ENCODE measurements at regions not wholly inside any gene's neighbourhood (a gene's known extent, or its start where the extent isn't known, plus 50 kb on each side); places are given as distances from the start of the nearest gene placed in this dataset.

DNA sequence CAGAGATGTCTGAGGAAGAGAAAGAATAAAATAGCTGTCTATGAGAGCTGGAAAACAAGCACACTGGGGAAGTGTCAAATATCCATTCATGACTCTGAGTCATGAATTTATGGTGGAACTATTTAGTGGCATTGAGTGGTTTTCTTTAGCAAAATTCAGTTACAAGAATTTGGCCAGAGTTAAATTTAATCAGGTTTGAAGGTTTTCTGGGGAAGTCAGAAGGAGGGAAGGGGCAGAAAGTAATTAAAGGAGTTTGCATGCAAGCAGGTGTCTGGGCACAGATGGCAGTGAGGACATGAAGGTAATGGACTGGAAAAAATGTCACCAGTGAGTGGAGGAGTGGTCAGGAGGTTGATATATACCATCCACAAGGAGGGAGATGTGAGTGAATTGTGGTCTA is 121.9 kb upstream of the IVNS1ABP start:
- Histone ChIP-seq H4K20me1 (replicated peaks; ENCODE audit: control insufficient read depth, extremely low read depth, insufficient read depth, low read length) (no peaks in the 10 kb centered on the region), H3K4me3 (replicated peaks in 1 of 3; ENCODE audit: insufficient read depth in 1 of 3, low read depth in 1 of 3, low read length in 3 of 3) (no peak overlapping the region), H2AFZ (ENCODE audit: low read depth, low read length) (no peak overlapping the region), H3K9me3 (replicated peaks; ENCODE audit: control insufficient read depth, insufficient read depth, low read length) (no peaks in the 10 kb centered on the region), H3K4me1 (ENCODE audit: control insufficient read depth, extremely low read depth, insufficient read depth, low read length) (peaks cover 5% of the 10 kb centered on the region), H3K79me2 (ENCODE audit: control insufficient read depth, insufficient read depth, low read length) (no peaks in the 10 kb centered on the region), H3K9me1 (replicated peaks; ENCODE audit: control insufficient read depth, extremely low read depth, insufficient read depth, low read length) (no peaks in the 10 kb centered on the region), H3K9ac (replicated peaks; ENCODE audit: extremely low read depth, insufficient read depth, low read length) (no peak overlapping the region), H3K36me3 (ENCODE audit: control insufficient read depth in 2 of 2, extremely low read depth in 1 of 2, insufficient read depth in 2 of 2, low read length in 2 of 2) (no peaks in the 10 kb centered on the region), H3K27me3 (ENCODE audit: control insufficient read depth in 2 of 2, insufficient read depth in 2 of 2, low read length in 2 of 2) (no peaks in the 10 kb centered on the region), H3K4me2 (ENCODE audit: insufficient read depth, low read length) (no peak overlapping the region), H3K27ac (ENCODE audit: insufficient read depth, low read depth, low read length) (no peak overlapping the region)
- TF ChIP-seq EZH2 (IDR thresholded peaks at IDR 0.05; ENCODE audit: borderline replicate concordance, low read depth, low read length, severe bottlenecking) (no peak), GATA2 (IDR thresholded peaks at IDR 0.05; ENCODE audit: insufficient read depth, insufficient read length, low read depth, low read length) (no peak), JUN (IDR thresholded peaks at IDR 0.05; ENCODE audit: borderline replicate concordance, insufficient read depth, insufficient read length, low read depth) (no peak), POLR2AphosphoS5 (IDR thresholded peaks at IDR 0.05; ENCODE audit: insufficient read depth, low read depth, low read length) (no peak), FOS (IDR thresholded peaks at IDR 0.05; ENCODE audit: borderline replicate concordance, insufficient read depth, low read length) (no peak), MYC (IDR thresholded peaks at IDR 0.05; ENCODE audit: low read depth, low read length) (no peak), POLR2A (IDR thresholded peaks at IDR 0.05; ENCODE audit: low read depth, low read length) (no peak)
- TF ChIP-seq, protein P1, sequence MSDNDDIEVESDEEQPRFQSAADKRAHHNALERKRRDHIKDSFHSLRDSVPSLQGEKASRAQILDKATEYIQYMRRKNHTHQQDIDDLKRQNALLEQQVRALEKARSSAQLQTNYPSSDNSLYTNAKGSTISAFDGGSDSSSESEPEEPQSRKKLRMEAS (IDR thresholded peaks at IDR 0.05; ENCODE audit: insufficient read depth, insufficient read length) = no peak
- TF ChIP-seq, protein P2, sequence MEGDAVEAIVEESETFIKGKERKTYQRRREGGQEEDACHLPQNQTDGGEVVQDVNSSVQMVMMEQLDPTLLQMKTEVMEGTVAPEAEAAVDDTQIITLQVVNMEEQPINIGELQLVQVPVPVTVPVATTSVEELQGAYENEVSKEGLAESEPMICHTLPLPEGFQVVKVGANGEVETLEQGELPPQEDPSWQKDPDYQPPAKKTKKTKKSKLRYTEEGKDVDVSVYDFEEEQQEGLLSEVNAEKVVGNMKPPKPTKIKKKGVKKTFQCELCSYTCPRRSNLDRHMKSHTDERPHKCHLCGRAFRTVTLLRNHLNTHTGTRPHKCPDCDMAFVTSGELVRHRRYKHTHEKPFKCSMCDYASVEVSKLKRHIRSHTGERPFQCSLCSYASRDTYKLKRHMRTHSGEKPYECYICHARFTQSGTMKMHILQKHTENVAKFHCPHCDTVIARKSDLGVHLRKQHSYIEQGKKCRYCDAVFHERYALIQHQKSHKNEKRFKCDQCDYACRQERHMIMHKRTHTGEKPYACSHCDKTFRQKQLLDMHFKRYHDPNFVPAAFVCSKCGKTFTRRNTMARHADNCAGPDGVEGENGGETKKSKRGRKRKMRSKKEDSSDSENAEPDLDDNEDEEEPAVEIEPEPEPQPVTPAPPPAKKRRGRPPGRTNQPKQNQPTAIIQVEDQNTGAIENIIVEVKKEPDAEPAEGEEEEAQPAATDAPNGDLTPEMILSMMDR (IDR thresholded peaks at IDR 0.05; ENCODE audit: extremely low read depth in 1 of 2, insufficient read depth in 1 of 2, low read depth in 1 of 2, low read length in 2 of 2) = no peak
- no TSS peak for BruUV-seq (replicated peaks)
- CTCF ChIA-PET = interaction anchor here (1.0 to 1.2 kb wide), 2 partner anchors 12 to 66 kb away, joined by 3 to 5 read pairs; no protein-coding TSS in a partner anchor
- intact Hi-C loops (cut with micrococcal nuclease) (no loop called here), dilution Hi-C loops (cut with MboI; ENCODE audit: extremely low pct_ligation_motif_present, low sequenced_read_pairs) (no loop called here)
- FAIRE-seq = no peak
- DNase-seq (ENCODE audit: low read depth, low spot score) = no peak
- POLR2A ChIA-PET = no interaction called here

Data from endothelial cell of umbilical vein (primary cell).